Effector CD8-positive, alpha-beta T cell (primary cell): ENCODE measurements at regions not wholly inside any gene's neighbourhood (a gene's known extent, or its start where the extent isn't known, plus 50 kb on each side); places are given as distances from the start of the nearest gene placed in this dataset.
"Not testable (repeated sequence)": the region's sequence is repeated elsewhere in the genome, so short reads cannot be mapped to it uniquely, and the experiment has no call there.

Experiments used
- DNase-seq: peaks from one replicate; lab custom pipeline; 2025; lab: John Stamatoyannopoulos, UW

DNA sequence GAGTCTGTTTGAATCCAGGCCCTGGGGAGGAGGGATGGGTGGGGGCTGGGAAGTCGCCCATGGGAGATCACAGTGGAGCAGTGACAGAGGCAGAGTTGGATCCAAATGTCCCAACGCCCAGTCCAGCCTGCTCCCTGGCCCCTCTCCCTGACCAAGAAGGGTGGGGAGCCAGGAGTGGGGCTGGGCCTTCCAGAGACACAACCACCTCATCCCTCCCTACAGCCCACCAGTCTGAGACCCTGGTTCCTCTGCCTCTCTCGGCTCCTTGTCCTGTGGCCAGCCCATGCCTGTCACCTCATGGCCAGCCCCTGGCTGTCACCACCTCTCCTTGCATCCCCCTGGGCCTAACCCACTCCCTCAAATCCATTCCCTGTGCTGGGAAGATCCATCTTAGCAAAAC is 71.2 kb upstream of the PRR5 start:
- DNase-seq = no peak

DNA sequence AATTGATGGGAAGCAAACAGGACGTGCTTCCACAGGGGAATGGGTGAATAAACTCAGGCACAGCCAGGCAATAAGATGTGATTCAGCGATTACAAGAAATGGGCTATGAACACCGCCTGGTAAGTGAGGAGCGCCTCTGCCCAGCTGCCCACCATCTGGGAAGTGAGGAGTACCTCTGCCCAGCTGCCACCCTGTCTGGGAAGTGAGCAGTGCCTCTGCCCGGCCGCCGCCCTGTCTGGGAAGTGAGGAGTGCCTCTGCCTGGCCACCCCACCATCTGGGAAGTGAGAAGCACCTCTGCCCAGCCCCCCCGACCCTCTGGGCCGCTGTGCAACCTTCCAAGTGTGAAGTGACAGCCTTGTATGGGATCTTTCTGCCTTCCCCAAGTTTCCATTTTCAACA is 73.2 kb upstream of the PRR5 start:
- no peak for DNase-seq

DNA sequence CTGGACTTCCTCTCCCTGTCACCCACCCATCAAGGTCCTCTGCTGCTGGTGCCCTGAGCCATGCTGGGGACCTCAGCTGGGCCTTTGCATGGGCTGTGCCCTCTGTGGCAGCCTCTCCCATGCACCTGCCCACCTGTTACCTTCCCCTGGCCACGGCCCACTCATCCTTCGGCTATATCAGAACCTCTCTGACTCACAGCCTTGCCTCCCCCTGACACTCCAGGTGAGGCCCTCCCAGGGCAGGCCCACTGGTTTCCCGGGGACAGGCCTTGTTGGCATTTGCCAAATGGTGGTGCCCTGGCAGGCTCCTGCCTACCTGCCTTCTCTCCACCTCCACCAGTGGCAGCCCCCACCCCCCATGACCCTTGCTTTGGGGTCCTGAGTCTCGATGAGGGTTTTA is 73.7 kb upstream of the PRR5 start:
- no peak for DNase-seq

DNA sequence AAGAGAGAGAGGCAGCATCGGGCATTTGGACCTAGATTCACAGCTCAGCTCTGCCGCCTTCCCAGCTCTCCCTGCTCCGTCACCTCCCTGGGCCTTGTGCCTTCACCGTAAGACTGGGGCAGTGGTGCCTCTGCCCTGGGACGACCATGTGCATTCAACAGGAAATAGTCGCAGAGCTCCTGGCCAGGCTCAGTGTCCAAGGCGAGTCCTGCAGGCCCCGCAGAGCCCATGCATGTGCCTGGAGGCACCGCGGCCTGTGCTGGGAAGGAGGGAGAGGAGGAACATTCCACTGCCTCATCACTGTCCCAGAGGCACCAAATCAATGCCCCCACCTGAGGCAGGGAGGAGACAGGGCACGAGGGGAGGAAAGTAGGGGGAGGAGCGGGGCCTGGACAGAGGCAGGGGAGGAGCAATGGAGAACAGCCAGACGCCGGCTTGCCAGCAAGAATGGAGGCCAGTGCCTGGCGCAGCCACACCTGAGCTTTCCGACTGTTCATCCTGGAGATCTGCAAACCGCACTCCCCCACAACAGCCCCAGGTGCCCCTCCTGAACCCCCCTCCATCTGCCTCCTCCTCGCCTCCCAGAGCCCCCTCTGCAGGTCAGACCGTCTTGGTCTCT is 74.4 kb upstream of the PRR5 start:
- DNase-seq = no peak

DNA sequence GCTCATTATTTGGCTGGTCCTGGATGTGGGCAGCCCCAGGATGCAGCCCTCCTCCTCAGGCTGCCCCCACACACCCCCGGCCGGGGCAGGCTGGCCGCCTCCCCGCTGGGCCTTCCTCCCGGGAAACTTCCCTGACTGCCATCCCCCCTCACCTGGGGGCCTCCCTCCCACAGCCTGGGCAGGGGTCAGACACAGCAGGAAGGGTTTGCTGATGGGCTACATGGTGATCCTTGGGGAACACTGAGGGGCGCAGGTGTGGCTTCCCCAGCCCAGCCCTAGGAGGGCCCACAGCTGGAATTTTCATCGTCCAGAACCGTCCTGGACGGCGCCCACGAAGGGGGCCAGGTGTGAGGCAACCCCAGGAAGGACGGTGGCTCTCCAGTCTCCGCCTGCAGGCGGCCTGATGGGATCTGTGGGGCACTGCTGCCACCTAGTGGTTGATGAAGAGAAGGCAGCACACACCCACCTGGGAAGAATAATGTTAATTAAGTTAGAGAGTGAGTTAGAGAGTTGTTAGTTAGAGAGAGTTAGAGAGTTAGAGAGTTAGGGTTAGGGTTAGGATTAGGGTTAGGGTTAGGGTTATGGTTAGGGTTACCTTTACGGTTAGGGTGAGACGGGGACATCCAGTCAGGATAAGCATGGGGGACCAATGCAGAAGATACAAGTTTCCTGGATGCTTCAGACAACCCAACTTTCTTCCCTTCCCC is 75.9 kb upstream of the PRR5 start:
- peak; percentile 71 for DNase-seq

DNA sequence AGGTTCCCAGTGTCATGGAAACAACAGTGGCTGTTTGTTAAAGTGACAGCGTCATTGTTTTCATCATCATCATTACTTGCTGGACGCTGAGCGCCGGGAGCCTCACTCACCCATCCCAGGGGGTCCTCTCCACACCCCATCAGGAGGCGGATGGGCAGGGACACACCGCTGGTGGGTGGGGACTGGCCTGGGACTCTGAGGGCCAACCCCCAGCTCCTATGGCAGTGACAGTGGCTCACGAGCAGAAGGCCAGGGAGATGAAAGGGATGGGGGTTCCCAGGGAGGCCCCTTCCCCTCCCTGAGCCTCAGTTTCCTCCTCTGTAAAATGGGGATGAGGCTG is 76.6 kb upstream of the PRR5 start:
- no peak for DNase-seq

DNA sequence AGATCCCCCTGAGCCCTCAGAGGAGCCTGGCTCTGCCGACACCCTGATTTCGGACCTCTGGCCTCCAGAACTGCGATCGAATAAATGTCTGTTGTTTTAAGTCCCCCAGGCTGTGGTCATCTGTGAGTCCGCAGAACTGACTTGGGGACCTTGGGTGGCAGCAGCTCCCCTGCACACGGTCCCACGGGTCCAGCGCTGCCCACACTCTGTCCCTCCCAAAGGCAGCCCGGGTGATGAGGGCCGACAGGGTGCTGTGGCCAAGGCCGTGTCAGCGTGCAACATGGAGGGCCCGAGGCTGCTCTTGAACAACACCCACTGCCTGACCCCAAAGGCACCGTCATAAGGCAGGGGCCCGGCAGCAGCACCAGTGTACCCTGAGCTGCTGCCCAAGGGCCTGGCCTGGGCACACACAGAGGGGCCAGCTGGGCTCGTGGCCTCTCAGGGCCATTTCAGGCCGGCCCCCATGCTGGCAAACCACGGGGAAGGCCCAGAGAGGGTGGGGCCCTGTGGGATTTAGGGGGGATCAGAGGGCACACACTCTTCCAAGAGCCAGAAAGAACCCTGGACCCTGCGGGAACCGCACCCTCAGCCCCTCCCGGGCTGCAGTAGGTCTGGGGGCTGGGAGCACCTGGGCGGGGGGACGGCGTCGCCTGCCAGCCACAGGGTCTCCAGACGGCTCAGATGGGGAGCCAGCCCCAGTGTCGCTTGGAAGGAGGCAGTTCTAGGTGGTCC is 77.1 kb upstream of the PRR5 start:
- DNase-seq = no peak

DNA sequence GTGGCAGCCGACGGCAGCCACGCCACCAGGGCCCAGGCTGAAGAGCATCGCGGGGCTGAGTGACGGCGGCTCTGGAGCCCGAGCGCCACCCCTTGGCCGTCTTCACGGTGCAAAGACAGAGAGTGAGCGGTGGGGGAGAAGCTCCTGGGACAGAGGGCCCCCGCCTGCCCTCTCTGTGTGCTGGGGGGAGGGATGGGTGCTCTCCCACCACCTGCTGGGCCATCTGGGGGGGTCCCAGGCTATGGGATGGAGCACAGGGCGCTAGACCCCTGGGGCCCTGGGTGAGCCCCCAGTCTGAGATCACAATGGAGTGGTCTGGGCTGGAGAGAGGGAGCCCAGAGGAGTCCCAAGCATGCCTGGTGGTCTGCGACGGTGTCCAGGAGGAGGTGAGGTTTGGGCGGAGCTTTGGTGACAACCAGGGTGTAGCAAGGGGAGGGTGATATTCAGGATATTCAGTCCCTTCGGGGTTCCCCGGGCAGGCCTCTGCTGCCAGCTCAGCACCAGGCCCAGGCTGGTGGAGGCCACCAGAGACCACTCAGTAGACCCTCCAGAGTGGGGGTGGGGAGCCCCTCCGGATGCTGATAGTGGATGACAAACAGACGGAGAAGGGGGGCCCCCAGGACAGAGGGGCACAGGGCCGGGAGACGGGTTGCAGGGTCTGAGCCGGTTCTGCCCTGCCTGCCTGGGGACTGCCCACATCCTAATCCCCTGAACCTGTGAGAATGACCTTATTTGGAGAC is 78.1 kb upstream of the PRR5 start:
- no peak for DNase-seq

DNA sequence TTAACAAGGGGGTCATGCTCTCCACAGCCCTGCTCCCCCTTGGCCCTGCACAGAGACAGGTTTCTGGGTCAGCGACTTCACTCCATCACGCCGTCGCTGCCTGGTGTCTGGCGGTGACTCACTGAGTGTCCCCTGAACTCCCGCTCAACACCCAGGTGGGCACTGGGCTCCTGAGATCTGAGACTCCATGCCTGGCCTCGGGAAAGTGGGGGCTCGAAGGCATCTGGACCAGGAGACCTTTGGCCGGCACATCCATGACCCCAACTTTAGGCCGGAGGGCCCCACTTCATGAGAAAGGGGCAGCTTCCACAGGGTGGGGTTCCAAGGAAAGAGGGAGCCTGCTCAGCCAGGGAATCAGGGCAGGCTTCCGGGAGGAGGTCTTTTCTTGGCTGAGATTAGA is 79.3 kb upstream of the PRR5 start:
- DNase-seq = no peak

DNA sequence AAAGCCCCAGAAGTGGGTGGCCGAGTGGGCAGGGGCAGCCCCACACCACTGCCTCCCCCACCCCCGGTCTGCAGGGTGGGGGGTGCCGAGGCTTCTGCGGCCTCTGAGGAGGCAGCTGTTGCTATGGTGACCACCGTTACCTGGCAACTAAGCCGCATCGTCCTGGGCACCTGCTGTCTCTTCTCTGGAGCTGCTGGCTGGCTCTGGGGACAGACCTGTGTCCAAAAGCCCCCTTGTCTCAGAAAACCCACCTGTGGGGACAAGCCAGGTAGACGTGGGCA is 79.9 kb upstream of the PRR5 start:
- DNase-seq = no peak

DNA sequence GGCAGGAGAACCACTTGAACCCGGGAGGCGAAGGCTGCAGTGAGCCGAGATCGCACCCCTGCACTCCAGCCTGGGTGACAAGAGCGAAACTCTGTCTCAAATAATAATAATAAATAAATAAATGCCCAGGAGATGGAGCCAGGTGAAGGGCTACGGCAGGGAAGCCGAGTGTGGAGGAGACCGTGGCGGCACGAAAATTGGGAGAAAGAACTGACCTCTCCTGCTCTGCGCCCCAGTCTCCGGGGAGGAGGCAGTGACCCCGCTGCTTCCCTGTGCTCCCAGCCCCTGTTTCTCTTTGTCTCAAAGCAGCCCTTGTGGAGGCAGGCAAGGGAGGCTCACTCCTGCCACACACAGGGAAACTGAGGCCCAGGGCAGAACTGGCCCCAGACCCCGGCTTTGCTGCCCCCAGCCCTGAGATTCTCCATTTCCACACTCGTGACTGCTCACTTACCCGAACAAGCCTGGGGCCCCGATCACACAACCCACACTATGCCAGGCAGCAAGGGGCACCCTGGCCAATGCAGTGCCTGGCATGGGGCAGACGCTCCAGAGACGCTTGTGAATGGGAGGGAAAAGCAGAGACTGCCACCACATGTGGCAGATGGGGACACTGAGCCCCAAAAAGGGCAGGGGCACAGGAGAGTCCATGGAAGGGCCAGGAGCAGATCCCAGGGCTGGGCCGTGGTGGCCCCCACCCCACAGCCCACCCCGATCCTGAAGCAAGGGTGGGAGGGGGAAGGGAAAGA is 80.4 kb upstream of the PRR5 start:
- DNase-seq = no peak

DNA sequence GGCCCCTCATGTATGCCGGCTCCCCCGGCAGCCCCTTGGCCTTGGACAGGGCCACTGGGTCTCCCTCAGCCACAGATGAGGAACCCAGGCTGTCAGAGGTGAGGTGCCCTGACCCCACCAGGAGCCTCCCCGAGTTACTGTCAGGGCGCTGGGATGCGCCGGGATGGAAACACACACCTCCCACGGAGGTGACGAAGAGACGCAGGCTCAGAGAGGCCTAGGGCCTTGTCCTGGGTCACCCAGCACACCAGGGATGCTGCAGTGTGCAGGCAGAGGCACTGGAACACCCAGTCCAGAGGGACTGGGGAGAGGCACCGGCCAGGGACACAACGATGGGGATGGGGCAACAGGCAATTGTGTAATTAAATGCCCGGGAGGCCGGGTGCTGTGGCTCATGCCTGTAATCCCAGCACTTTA is 81.2 kb upstream of the PRR5 start:
- DNase-seq = no peak

DNA sequence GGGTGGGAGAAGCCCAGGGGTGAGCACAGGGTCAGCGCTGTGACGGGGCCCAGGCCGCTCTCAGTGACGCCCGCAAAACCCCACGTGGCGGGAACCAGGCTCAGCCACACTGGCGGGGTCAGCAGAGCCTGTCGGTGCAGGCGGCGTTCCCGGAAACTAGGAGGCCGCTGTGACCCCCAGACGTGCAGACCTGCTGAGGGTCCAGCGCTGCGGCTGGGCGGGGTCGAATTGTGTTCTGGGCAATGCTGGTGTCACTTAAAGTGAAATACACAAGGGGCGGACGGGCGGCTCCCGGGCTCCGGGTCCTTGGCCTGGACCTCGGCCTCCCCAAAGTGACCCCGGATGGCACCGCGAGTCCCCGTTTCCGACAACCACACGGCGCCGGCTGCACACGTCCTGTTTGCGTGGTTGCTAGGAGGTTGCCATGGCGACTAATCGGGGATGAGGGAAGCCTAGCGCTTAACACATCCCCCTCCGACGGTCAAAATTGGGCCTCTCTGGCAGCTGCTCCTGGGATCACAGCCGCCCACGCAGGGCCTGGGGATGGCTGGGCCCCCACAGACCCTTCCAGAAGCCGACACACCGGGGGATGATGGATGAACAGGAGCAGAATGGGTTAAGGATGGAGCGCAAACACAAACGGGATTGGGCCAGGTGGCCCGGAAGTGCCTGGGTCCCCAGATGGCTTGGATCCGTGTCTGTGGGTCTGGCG is 81.7 kb upstream of the PRR5 start:
- peak; percentile 66 for DNase-seq

DNA sequence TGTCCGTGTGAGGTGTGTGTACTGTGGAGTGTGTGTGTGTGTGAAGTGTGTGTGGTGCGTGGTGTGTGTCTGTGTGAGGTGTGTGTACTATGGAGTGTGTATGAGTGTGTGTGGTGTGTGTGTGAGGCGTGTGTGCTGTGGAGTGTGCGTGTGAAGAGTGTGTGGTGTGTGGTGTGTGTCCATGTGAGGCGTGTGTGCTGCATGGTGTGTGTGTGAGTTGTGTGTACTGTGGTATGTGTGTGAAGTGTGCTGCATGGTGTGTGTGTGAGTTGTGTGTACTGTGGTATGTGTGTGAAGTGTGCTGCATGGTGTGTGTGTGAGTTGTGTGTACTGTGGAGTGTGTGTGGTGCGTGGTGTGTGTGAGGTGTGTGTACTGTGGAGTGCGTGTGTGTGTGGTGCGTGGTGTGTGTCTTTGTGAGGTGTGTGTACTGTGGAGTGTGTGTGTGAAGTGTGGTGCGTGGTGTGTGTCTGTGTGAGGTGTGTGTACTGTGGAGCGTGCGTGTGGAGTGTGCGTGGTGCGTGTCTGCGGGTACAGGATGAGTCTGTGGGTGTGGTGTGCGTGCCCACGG is 82.4 kb upstream of the PRR5 start:
- DNase-seq = not testable (repeated sequence)

DNA sequence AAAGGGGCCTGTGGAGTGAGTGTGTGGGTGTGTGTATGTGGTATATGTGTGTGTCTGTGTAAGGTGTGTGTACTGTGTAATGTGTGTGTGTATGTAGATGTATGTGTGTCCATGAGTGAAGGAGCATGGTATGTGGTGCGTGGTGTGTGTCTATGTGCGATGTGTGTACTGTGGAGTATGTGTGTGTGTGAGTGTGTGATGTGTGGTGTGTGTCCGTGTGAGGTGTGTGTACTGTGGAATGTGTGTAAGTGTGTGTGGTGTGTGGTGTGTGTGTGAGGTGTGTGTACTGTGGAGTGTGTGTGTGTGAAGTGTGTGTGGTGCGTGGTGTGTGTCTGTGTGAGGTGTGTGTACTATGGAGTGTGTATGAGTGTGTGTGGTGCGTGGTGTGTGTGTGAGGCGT is 83.1 kb upstream of the PRR5 start:
- not testable (repeated sequence) for DNase-seq

DNA sequence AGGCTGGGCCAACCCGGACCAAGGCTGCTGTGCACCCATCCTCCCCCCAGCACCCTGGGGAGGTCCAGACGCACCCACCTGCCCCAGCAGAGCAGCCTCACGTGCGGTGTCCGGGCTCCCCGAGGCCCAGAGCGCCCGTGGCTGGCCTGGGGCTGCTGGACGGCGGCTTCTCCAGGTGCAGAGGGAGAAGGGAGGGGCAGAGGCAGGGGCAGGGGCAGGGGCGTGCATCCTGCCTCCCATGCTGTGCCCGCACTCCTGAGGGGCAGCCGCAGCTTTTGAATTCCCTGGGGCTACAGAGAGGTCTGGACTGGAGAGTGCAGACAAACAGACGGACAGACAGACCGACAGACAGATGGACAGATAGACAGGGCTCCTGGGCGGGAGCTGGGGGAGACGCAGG is 83.6 kb upstream of the PRR5 start:
- DNase-seq = no peak

DNA sequence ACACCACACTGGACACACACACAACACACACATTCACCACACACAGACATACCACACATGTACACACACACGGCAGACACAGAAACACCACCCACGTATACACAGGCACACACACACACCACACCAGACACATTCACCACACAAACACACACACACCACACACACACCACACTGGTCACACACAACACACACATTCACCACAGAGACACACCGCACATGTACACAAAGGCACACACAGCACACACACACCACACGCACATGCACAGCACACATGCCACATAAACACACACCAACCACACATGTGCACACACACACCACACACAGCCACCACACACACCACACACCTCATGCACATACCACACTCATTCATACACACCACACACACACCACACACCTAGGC is 84.2 kb upstream of the PRR5 start:
- no peak for DNase-seq

DNA sequence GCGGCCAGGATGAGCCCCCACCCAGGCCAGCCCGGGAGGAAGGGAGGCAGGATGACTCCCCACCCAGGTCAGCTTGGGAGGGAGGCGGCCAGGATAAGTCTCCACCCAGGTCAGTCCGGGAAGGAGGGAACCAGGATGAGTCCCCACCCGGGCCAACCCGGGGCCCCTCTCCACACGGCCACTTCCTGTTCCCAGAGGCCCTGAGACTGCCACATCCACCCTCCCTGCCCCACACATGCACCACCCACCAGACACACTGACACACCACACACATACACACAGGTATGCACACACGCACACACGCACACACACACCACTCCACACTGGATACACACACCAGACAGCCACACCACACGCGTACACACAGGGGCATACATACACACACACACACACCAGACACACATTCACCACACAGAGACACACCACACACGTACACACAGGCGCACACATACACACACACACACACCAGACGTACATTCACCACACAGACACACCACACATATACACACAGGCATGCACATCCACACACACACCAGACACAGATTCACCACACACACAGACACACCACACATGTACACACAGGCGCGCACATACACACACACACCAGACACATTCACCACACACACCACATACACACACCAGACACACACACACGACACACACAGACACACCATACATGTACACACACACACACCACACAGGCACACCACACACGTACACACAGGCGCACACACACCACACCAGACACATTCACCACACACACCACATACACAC is 84.9 kb upstream of the PRR5 start:
- DNase-seq = no peak

DNA sequence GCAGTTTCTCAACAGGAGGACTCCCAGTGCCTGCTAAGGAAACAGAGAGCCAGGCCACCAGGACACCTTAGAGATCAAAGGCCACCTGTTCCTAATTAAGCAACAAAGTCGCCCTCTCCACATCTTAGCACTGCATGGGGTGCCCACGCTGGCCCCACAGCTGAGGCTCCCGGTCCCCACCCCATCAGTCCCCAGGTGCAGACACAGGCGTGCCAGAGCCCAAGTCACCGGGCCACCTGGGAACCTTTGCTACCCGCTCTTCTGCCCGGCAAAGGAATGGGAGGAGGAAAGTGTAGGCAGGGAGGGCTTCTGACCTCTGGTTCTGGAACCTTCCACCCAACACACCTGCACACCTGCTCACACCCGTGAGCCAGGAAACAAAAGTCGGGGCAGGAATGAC is 85.5 kb upstream of the PRR5 start:
- DNase-seq = no peak

DNA sequence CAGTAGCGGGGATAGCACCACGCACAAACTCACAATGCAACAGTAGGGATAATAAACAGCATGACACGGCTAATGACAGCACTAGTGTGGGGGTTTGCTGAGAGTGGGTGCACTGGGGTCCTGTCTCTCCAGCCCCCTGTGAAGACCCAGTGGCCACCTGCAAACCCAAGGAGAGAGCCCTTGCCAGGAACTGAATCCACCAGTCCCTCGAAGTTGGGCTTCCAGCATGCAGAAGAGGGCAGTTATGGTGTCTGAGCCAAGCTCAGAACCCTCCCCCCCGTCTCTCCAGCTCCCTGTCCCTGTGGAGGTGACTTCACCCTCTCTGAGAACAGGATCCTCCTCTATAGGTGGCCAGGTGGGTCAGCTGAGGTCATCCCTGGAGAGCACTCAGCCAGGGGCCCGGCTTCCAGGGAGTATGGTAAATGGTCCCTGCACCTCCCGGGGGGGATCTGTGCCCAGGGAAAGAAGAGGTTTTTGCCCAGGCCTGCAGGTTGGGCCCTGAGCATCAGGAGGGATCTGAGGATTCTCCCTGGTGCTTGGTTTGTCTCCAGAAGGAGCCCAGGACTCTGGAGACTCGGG is 86.3 kb upstream of the PRR5 start:
- DNase-seq = no peak
